Eye (tissue), 1 donor: ENCODE measurements at regions not wholly inside any gene's neighbourhood (a gene's known extent, or its start where the extent isn't known, plus 50 kb on each side); places are given as distances from the start of the nearest gene placed in this dataset.
"Not testable (repeated sequence)": the region's sequence is repeated elsewhere in the genome, so short reads cannot be mapped to it uniquely, and the experiment has no call there.

Experiments used
- DNase-seq: peaks from one replicate; pipeline ENCODE4 v3.0.0-alpha.2; 2015

DNA sequence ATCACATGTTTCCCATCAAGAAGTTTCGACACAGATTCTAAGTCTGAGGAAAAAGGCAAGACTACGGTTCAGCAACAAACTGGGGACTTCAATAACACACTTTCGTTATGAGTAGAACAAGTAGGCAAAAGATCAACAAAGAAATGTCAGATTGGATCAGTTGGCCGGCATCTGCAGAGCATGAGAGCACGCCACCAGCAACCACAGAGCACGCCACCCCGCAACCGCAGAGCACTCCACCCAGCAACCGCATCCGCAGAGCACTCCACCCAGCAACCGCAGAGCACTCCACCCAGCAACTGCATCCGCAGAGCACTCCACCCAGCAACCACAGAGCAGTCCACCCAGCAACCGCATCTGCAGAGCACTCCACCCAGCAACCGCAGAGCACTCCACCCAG is 89.7 kb upstream of the FAM20C start:
- no peak for DNase-seq

DNA sequence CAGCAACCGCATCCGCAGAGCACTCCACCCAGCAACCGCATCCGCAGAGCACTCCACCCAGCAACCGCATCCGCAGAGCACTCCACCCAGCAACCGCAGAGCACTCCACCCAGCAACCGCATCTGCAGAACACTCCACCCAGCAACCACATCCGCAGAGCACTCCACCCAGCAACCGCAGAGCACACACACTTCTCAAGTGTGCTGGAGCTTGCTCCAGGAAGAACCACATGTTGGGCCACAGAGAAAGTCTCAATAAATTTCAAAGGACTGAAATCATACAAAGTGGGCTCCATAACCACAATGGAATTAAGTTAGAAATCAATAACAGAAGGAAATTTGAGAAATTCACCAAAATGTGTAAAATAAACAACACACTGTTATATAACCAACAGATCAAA is 88.4 kb upstream of the FAM20C start:
- not testable (repeated sequence) for DNase-seq

DNA sequence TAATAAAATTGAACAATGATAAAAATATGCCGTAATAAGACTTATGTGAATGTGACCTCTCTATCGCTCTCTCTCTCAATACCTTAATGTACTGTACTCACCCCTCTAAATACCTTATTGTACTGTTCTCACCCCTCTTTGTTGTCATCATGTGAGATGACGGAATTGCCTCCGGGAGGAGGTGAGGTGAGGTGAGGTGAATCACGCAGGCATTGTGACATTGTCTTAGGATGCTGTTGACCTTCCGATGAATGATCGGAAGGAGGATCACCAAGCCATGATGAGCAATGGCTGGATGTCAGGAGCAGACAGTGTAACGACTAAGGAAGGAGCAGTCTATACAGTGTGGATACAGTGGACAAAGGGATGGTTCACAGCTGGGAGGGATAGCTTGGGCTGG is 87.4 kb upstream of the FAM20C start:
- DNase-seq = no peak

DNA sequence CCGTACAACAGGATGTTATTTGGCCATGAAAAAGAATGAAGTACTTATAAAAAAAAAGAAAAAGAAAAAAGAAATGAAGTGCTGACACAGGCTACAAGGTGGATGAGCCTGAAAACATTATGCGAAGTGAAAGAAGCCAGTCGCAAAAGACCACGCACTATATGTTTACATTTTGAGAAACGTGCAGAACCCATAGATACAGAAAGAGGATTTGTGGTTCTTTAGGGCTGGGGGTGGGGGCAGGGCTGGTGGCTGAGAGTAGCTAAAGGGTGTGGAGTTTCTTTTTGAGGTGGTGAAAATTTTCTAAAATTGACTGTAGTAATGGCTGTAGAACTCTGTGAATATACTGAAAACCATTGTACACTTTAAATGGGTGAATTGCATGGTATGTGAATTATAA is 86.0 kb upstream of the FAM20C start:
- no peak for DNase-seq

DNA sequence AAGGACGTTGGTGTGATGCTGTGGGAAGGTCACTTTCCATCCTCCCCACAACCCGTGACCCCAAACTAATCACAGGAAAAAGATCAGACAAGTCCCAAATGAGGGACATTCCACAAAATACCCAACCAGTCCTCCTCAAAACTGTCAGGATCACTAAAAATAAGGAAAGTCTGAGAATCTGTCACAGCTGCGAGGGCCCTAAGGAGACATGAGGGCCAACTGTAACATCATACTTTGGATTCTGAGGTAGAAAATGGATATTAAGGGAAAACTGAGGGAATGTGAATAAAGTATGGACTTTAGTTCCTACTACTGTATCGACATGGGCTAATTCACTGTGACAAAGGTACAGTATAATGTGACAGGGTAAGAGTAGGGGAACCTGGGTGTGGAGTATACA is 85.1 kb upstream of the FAM20C start:
- DNase-seq = no peak

DNA sequence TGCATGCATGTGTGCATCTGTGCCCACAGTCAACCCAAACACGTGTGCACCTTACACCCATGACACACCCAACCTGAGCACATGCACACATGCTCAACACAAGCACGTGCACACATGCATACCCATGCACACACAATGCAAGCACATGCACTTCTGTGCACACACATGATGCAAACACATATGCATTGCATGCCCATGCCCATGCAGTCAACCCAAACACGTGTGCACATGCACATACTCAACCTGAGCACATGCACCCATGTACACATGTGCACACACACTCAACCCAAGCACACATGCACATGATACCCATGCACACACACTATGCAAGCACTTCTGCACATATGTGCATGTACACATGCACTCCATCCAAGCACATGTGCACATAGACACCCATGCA is 84.5 kb upstream of the FAM20C start:
- no peak for DNase-seq

DNA sequence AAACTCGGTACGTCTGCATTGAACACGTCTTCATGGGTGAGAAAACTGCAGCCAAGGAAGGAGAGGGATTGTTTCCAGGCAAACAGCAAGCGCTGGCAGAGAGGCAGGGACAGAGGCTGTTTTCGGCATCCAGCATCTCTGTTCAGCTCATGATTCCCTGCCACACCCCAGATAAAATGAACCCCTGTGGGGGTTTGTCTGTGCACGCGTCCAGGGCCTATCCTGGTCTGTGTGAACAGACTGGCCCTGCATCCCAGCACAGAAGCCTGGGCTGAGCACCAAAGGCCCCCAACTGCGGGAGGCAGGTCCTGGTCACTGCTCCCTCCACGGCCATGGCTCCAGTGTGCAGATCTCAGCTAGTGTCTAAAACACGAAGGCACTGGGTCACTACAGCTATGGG is 83.3 kb upstream of the FAM20C start:
- no peak for DNase-seq

DNA sequence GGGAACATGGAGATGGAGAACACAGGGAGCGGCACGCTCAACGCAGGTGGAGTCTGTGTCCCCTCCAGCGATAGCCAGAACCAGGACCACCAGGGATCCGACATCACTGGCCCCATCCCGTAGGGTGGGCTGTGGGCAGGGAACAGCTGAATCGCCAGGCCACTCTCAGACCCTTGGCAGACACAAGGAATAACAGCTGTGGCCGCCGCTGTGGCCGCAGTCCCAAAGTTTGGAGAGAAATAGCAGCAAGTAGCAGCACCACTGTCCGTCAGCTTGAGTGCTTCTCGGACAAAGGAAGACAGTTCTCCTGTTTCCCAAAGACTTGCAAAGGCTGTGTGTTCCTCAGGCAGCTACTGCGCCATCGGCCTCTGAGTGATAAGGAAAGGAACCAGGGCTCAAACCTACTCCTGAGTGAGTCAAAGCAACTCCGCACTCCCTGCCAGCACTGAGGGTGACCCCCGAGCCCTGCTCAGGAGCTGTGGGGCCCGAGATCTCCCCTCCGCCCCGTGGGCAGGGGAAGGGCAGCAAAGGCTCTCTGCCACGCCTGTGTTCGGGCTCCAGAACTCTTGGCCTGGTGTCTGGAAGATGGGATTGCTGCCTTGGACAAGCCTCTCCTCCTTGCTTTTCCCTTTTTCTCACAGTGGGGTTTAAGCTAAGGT is 82.3 kb upstream of the FAM20C start:
- no peak for DNase-seq

DNA sequence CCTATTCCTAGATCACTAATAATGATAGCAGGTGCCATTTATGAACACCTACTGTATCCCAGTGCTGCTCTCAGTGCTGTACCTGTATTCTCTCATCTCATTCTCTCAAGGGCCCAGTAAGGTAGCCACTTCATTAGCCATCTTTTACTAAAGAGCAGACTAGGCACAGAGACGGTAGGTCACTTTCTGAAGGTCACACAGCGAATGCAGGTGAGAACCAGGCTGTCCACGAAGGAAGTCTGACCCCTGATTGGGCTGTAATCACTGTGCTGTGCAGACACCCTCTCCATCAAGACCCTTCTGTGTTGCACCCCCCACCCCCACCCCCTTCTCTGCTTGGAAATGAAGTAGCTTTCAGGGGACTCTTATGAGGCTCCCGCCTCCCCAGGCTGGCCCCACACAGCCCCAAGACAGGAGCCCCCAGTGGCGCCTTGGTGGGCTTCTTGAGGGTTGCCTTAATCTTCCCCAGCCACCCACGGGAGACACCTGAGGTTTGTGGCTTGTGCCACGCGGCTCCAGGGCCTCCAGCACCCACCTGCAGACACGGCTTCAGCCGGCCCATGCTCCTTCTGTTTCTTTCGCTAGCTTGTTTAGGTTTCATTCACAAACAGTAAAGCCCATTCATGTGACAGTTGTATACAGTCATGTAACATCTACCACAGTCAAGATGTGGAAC is 81.7 kb upstream of the FAM20C start:
- no peak for DNase-seq

DNA sequence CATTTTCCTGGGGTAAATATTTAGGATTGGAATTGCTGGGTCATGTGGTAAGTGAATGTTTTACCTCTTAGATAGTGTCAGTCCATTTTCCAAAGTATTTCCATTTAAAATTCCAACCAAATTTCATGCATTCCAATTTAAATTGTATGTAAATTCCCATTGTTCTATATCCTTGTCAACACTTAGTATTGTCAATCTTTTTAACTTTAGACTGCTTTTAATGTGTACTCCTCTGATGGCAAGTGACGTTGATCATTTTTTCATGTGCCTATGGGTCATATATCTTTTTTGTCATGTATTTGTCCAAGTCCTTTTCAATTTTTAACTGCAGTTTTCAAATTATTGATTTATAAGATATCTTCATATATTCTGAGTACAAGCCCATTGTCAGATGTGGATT is 80.8 kb upstream of the FAM20C start:
- DNase-seq = no peak

DNA sequence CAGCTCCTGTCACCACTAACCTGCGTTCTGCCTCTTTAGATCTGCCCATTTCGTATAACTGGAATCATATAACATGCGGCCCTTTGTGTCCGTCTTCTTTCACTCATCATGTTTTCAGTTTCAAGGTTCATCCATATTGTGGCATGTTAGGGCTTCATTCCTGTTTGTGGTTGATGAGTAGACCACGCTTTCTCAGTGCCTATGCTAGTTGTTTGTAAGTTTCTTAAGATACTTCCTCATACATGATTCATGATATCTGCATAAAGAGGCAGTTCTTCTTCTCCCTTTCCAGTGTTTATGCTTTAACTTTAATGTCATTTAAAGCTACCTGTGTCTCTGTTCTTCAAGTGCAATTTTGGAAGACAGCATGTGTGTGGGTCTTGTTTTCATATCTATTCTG is 79.5 kb upstream of the FAM20C start:
- DNase-seq = no peak

DNA sequence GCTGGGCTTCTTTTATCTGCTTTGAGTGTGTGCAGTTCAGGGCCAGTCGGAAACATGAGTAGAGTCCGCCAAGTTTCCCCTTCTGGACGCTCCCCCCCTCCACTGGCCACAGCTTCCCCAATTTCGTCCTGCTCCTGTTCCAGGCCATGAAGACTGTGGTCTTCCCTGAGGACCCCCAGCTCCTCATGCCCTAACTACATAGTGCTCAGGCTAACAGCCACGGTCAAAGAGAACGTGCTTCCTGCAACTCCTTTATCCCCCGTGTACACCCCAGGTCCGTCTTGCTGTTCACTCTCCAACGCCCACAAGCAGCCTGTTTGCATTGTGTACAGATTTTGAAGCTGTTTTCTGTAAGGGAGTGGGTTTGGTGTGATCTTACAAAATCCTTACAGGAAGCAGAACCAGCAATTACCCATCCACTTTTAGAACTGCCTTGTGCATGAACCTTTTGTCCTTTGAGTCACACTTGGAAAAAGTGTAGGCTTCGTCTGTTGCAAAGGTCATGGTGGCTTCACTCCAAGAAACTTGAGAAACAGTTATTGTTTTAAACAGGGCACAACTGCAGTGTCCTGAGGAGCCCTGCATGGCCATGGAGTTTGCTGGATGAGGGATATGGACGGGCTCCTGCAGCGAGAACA is 77.0 kb upstream of the FAM20C start:
- no peak for DNase-seq

DNA sequence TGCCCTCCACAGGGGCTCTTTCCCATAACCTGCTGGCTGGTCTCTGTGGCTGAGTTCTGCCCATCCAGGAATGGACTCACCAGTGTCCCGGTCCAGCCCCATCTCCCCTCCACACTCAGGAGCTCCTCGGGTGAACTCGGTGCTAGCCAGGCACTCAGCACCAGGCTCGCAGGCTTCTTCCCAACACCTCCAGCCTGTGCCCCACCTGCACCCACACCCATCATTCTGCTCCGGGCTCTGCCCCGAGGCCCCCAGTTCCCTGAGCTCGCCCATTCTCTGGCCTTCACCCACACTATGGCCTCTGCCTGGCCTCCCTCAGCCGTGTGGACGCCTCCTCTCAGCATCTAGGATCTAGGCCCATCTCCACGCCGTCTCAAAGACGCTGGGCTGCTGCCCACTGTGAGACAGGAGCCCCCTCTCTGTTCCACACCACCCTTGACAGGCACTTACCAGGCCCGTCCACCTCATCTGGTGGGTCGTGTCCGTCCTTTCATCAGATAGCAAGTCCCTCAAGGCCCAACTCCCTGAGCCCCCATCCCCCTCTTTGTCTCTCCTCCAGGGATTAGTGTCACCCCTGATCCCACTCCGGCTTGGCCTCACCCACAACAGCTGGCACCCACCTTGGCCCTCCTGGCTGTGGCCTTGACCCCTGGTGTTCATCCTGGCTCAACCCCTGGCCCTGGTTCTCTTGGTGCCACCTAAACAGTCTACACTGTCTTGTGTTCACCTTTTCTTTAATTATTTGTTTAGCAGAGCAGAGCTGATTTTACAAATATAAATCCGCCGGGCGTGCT is 76.0 kb upstream of the FAM20C start:
- no peak for DNase-seq

DNA sequence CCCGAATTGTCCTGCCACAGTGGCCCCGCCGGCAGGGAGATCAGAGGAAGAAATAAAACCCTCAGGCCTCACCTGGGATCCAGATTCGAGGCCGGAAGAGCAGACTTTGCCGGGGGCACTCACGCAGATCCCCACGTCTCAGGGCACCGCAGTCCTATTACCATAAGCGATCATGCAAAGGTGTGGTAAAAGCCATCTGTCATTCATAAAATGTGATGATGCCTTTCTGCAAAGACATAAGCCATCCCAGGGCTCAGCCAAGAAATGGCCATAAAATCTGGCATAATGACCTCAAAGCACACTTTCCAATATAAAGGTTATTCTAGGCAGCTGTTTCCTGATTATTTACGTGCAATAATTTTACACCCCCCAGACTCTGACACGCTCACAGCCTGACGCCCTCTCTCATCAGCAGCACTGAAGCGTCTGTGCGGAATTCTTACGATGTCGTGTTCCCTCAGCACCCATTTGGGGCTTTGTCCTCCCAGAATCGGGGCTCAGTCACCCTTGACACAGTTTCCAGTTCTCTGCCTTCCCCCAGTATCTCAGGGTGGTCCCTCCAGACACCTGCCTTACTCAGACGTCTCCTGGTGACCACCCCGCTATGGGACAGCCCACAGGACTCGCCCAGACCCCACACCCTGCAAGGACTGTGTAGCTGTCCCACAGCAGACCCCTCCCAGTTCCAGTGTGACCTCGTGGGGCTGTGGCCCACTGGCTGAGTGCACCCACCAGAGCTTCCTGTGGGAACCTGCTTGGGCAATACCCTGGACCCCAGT is 74.3 kb upstream of the FAM20C start:
- DNase-seq = no peak

DNA sequence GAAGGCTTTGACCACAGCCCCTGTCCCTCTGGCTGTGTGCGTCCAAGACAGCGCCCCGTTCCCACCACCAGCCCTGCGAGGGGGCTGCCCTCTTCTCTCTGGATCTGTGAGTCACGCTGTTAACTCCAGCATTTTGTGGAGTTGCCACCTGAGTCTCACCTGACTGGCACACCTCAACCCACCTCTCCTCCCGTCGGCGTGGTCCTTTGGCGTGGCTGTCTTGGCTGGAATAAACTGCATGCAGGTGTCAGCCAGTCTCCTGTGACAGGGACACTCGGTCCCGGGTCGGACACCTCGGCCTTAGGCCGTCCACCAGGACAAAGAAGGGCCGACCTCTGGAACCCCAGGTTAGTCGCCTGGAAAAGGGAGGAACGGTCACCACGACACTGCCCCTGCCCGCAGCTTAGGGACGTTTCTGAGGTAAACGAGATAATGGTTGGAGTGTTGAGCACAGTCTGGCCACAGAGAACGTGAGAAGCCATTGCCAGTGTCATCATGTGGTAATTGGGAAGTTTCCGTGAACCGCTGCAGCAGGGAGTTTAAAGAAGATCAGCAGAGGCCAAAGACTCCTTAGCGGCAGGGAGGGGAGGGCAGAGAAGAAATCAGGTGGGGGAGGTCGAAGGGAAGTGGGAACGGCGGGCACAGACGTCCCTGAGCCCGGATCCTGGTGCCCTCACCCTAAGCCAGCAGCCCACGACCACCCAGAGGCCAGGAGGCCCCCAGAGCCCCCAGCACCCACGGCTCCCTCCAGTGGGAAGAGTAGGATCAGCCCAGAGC is 73.6 kb upstream of the FAM20C start:
- DNase-seq = no peak

DNA sequence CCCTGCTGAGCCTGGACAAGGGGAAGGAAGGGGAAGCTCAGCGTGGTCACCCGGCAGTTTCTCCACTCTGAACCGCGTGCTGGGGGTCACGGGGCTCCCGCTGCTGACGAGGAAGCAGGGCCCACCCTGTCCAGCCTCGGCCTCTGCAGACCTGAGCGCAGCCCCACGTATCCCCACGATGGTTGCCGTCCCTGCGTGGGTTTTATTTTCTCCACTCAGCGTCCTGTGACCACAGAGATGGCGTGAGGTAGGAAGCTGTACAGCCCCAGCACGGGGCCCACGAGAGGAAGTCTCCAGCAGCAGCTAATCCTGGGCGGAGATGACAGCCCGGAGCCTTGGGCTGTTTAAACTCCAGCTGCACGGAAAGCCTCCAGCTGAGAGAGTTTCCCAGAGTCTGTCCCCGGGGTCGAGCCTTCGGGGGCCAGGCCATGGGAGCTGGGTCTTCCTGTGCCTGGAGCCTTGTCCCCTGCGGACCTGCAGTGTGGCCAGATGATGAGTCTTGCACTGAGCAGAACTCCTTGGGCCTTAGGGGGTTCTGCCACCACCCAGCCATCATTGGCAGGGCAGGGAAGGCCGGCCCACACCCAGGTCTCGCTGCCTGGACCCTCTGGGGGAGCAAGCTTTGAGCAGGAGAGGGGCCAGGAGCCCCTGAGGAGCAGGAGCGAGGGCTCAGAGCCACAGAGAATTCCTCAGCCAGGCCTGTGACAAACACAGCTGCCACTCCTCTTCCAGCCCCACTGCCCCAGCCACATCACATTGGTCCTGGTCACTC is 72.8 kb upstream of the FAM20C start:
- peak; percentile 74 for DNase-seq

DNA sequence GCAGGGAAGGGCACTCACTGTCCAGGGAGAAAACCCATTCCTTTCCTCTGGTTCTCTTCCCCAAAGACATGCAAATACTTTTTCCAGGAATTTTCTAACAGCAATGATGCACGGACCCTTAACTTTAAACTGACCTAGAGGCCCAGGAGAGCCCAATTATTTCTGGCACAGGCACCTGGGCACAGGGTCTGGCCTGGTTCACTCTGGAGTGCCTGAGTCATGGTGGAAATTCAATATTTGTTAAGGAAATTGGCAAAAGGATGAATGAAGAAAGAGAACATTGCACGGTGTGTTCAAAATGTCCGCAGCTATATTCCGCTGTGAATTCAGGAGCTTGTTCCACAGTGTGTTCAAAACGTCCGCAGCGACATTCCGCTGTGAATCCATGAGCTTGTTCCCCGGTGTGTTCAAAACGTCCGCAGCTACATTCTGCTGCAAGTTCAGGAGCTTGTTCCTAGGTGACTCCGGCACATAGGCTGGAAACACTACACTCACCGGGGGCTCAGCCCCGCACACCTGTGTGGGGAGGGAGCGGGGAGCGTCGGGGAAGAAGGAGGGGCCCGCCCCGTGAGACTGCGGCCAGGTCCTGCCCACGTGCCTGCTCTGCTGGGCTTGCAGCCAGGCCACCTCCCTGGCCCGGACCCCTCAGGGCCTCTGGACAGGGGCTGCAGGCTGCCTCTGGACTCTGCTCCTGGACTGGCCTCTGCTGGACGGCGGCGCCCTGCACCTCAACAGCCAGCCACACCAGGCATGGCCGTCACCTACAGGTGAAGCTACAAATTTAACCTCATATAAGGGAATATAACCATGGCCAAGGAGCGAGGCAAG is 72.0 kb upstream of the FAM20C start:
- DNase-seq = no peak

DNA sequence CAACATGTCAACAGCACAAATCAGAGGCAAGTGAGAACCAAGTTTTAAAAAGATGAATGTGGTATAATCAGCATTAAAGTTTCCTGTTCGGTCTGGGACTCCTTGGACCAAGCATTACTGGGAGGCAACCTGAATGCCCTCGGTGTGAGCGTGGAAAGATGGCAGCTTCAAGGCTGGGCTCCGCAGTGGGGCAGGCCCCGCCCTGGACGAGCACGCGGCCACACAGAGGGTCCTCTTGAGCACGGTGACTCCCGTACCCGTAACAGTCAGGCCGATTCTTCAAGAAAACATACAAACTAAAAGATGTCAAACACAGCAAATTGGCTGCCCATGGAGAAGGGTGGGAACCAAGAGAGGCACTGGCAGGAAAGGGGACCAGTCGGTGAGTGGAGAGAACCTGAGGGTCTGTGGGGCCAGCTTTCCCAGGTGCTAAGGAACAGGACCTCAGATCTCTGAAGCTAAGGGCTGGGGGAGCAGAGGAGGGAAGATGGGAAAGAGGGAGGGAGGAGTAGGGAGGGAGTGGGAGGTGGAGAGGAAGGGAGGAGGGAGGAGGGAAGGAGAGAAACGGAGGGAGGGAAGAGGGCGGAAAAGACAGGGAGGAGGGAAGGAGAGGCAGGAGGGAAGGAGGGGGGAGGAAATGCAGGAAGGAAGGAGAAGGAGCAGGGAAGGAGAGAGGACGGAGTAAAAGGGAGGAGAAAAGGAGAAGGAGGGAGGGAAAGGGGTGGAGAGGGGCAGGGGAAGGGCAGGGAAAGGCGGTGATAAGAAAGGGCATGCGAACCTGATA is 71.2 kb upstream of the FAM20C start:
- no peak for DNase-seq

DNA sequence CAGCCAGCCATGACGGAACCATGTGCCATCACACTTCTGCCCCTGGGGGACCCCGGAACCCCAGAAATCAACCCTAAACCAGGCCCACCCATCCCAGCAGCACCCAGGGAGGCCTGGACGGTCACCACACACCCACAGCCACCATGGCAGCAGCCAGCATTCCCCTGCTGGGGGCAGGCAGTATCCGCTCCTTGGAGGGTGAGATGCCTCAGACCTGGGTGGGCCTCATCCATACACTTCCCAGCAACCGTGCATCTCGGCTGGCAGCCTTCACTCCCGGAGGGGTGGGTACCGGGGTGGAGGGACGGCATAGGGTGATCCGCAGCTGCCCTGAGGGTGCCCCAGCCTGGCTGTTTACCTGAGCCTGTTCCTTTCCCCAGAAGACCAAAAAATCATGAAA is 69.1 kb upstream of the FAM20C start:
- DNase-seq = no peak
